ENCODE measurements at regions not wholly inside any gene's neighbourhood (a gene's known extent, or its start where the extent isn't known, plus 50 kb on each side); places are given as distances from the start of the nearest gene placed in this dataset.

DNA sequence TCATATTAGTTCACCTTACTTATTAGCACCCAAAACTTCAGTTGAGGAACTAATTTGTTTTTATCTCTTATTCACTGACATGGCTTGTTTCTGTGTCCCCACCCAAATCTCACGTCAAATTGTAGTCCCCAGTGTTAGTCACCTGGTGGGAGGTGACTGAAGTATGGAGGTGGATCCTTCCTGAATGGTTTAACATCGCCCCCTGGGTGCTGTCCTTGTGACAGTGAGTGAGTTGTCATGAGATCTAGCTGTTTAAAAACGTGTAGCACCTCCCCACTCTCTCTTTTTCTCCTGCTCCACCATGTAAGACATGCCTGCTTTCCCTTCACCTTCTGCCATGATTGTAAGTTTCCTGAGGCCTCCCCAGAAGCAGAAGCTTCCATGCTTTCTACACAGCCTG is 75.0 kb upstream of the HECTD2 start:
- Histone ChIP-seq H4K8ac (ENCODE audit: extremely low read depth, insufficient read depth, low read length) (no peak overlapping the region), H2BK120ac (replicated peaks; ENCODE audit: low read depth, low read length) (no peak overlapping the region), H2BK20ac (ENCODE audit: low read length) (no peak overlapping the region), H3K79me1 (ENCODE audit: low read depth, low read length) (no peaks in the 10 kb centered on the region), H2BK15ac (ENCODE audit: low read length) (no peak overlapping the region), H3K27ac (ENCODE audit: low read depth, low read length) (no peak overlapping the region), H4K20me1 (replicated peaks in 1 of 2; ENCODE audit: control insufficient read depth in 1 of 2, insufficient read depth in 2 of 2, low read length in 2 of 2) (no peaks in the 10 kb centered on the region), H3K56ac (replicated peaks; ENCODE audit: insufficient read length, low read depth, low read length) (no peak overlapping the region), H3K18ac (ENCODE audit: extremely low read depth, low read length) (no peak overlapping the region), H3K14ac (ENCODE audit: insufficient read length) (no peak overlapping the region), H3K36me3 (ENCODE audit: control insufficient read depth in 2 of 4, insufficient read depth in 4 of 4, low read length in 3 of 4) (no peaks in the 10 kb centered on the region), H3K4ac (replicated peaks; ENCODE audit: insufficient read length, low read depth, low read length) (no peak overlapping the region), H3K9me3 (ENCODE audit: insufficient read depth in 2 of 2, low read depth in 1 of 2, low read length in 1 of 2) (no peaks in the 10 kb centered on the region), H4K91ac (replicated peaks; ENCODE audit: insufficient read length, low read length) (no peak overlapping the region), H2AFZ (ENCODE audit: low read length) (no peak overlapping the region), H3K4me2 (ENCODE audit: insufficient read depth in 1 of 2, low read depth in 2 of 2, low read length in 2 of 2) (no peak overlapping the region), H3K79me2 (ENCODE audit: control insufficient read depth in 1 of 2, insufficient read depth in 2 of 2, low read length in 2 of 2) (no peaks in the 10 kb centered on the region), H3K27me3 (replicated peaks in 1 of 4; ENCODE audit: control insufficient read depth in 3 of 4, extremely low read depth in 1 of 4, insufficient read depth in 3 of 4, low read length in 3 of 4) (no peaks in the 10 kb centered on the region), H3K23me2 (ENCODE audit: low read depth, low read length) (no peaks in the 10 kb centered on the region), H2AK5ac (ENCODE audit: low read depth, low read length) (no peak overlapping the region), H2BK12ac (ENCODE audit: low read depth, low read length) (no peak overlapping the region), H4K5ac (ENCODE audit: insufficient read length, low read depth, low read length) (no peak overlapping the region), H3K4me1 (replicated peaks in 1 of 4; ENCODE audit: control insufficient read depth in 3 of 4, insufficient read depth in 4 of 4, low read length in 3 of 4) (no peaks in the 10 kb centered on the region), H3K4me3 (ENCODE audit: extremely low read depth in 1 of 4, insufficient read depth in 2 of 4, low read depth in 3 of 4, low read length in 4 of 4) (no peak overlapping the region), H2BK5ac (ENCODE audit: low read depth, low read length) (no peak overlapping the region), H3K9ac (replicated peaks in 1 of 4; ENCODE audit: extremely low read depth in 1 of 4, low read depth in 3 of 4, low read length in 3 of 4) (no peak overlapping the region), H3K23ac (ENCODE audit: insufficient read length) (no peak overlapping the region)
- FAIRE-seq (no peak), DNase-seq (ENCODE audit: low read depth in 1 of 2, low spot score in 2 of 2) (no peak)
- ChIA-PET CTCF (ENCODE audit: partially characterized antibody) (interaction anchor here (0.6 to 2.4 kb wide), 6 partner anchors 19 to 276 kb away, joined by 3 to 5 read pairs (median 3); no protein-coding TSS in a partner anchor), POLR2A (ENCODE audit: partially characterized antibody) (no interaction called here)
- WGBS, 2 experiments (ENCODE audit: extremely low coverage in 1 of 2, insufficient coverage in 1 of 2, insufficient read length in 1 of 2, insufficient replicate concordance in 2 of 2, low coverage in 1 of 2, low lambda C conversion rate in 2 of 2, missing lambda C conversion rate in 1 of 2) = 87% methylated on average over 3 of the region's 3 CpGs; no CpG with 5 or more reads in 1 of the 2 experiments
- TF ChIP-seq CTCF (IDR thresholded peaks at IDR 0.05; ENCODE audit: control extremely low read depth in 1 of 3, insufficient read depth in 1 of 3, low read depth in 1 of 3, low read length in 3 of 3) = peak in 1 of 3 experiments; percentile 32; a peak in 2 of 4 replicates
- peak in 1 of 2 experiments; percentile 29; a peak in 1 of 4 replicates for TF ChIP-seq RAD21 (IDR thresholded peaks at IDR 0.05 in 1 of 2, conservative IDR thresholded peaks at IDR 0.05 in 1 of 2; ENCODE audit: low read depth in 2 of 2, low read length in 2 of 2)
- no peak for TF ChIP-seq BCL11A (IDR thresholded peaks at IDR 0.05; ENCODE audit: low read depth in 2 of 2, low read length in 2 of 2)
- TF ChIP-seq TAF7 (optimal IDR thresholded peaks at IDR 0.05; ENCODE audit: borderline replicate concordance, low read depth, low read length) = no peak

Measured in H1 (cell line).